Uterus (tissue), 2 donors: ENCODE measurements at regions not wholly inside any gene's neighbourhood (a gene's known extent, or its start where the extent isn't known, plus 50 kb on each side); places are given as distances from the start of the nearest gene placed in this dataset.

Experiments
- CTCF ChIP-seq, 4 experiments: fragments of 200-600 bp in 2 of 4; fragments of 450-650 bp in 2 of 4; sonication (generic) in 2 of 4; IDR thresholded peaks; one replicate each; pipeline ENCODE4 v1.5.1; 2016 to 2019; ENCODE audit warnings: antibody characterized with exemption in 4 of 4, mild to moderate bottlenecking in 2 of 4, moderate library complexity in 1 of 4
- POLR2A ChIP-seq, 2 donors: fragments of 450-650 bp; IDR thresholded peaks; one replicate each; pipeline ENCODE4 v1.6.1; 2016; ENCODE audit warnings: antibody characterized with exemption in 2 of 2, mild to moderate bottlenecking in 1 of 2, moderate library complexity in 1 of 2

- TF ChIP-seq CTCF (IDR thresholded peaks at IDR 0.05), result no peak
- no peak for TF ChIP-seq POLR2A (IDR thresholded peaks at IDR 0.05)
Observed at GRCh38 chr5:143887903-143888665, 76.1 kb downstream of the HMHB1 start.
